K562 (cell line): ENCODE measurements at regions not wholly inside any gene's neighbourhood (a gene's known extent, or its start where the extent isn't known, plus 50 kb on each side); places are given as distances from the start of the nearest gene placed in this dataset.

Source experiments
- BRCA1 ChIP-seq, 2 experiments: fragments of 450-650 bp in 1 of 2; sonication (generic) in 1 of 2; formaldehyde crosslinking in 1 of 2; IDR thresholded peaks; 2 replicates each; pipeline versions ENCODE4 v1.5.0 to v1.6.1; 2017 to 2020; ENCODE audit warnings: mild to moderate bottlenecking in 1 of 2, missing genetic modification reagents in 1 of 2
- C11orf30 ChIP-seq: fragments of 450-650 bp; IDR thresholded peaks from 2 replicates; pipeline ENCODE4 v1.6.1; 2016; ENCODE audit warnings: low read depth, mild to moderate bottlenecking
- E2F5 ChIP-seq: sonication (generic); formaldehyde crosslinking; IDR thresholded peaks from 2 replicates; pipeline ENCODE4 v1.8.0; 2022; ENCODE audit warnings: mild to moderate bottlenecking, missing genetic modification reagents
- ELK1 ChIP-seq: sonication (generic); formaldehyde crosslinking; IDR thresholded peaks from 2 replicates; pipeline ENCODE4 v1.8.1; 2022; ENCODE audit warnings: missing genetic modification reagents
- ELK3 ChIP-seq: fragments of 450-650 bp; formaldehyde crosslinking; IDR thresholded peaks from 2 replicates; pipeline ENCODE4 v1.4.0; 2020; ENCODE audit warnings: mild to moderate bottlenecking
- HLTF ChIP-seq: fragments of 450-650 bp; IDR thresholded peaks from 2 replicates; pipeline ENCODE4 v1.6.1; 2016
- JUN ChIP-seq, 2 experiments: sonication (generic) in 1 of 2; formaldehyde crosslinking in 1 of 2; IDR thresholded peaks; 2 replicates each; pipeline versions ENCODE4 v1.6.1 to v1.8.0; 2012 to 2022; ENCODE audit warnings: borderline replicate concordance in 2 of 2, mild to moderate bottlenecking in 2 of 2, improper control_type of control experiment in 1 of 2, low read depth in 1 of 2, low read length in 1 of 2, missing genetic modification reagents in 1 of 2
- KDM2B ChIP-seq: fragments of 250-450 bp; sonication (Bioruptor Pico); IDR thresholded peaks from 2 replicates; pipeline ENCODE4 v1.8.0; 2021; ENCODE audit warnings: mild to moderate bottlenecking, moderate library complexity
- MAX ChIP-seq: sonication (generic); formaldehyde crosslinking; IDR thresholded peaks from 2 replicates; pipeline ENCODE4 v1.9.0; 2022; ENCODE audit warnings: mild to moderate bottlenecking, missing genetic modification reagents
- MTF1 ChIP-seq: fragments of 250-450 bp; sonication (Bioruptor Pico); IDR thresholded peaks from 2 replicates; pipeline ENCODE4 v1.9.0; 2021; ENCODE audit warnings: moderate library complexity, mild to moderate bottlenecking, inconsistent platforms, borderline replicate concordance
- NFIC ChIP-seq: fragments of 450-650 bp; IDR thresholded peaks from 2 replicates; pipeline ENCODE4 v1.6.1; 2017; ENCODE audit warnings: mild to moderate bottlenecking, inconsistent platforms
- NUFIP1 ChIP-seq: fragments of 450-650 bp; IDR thresholded peaks from 2 replicates; pipeline ENCODE4 v1.6.1; 2018; ENCODE audit not compliant: partially characterized antibody
- PRMT5 ChIP-seq: sonication (generic); formaldehyde crosslinking; IDR thresholded peaks from 2 replicates; pipeline ENCODE4 v1.5.0; 2020; ENCODE audit warnings: missing genetic modification reagents
- SIN3A ChIP-seq, 2 experiments: fragments of 150-350 bp in 1 of 2; IDR thresholded peaks; 2 replicates each; pipeline ENCODE4 v1.6.1; 2011 to 2016; ENCODE audit warnings: borderline replicate concordance in 2 of 2, low read depth in 2 of 2, low read length in 2 of 2, mild to moderate bottlenecking in 2 of 2, moderate library complexity in 2 of 2; ENCODE audit not compliant: control insufficient read depth in 1 of 2
- SMAD3 ChIP-seq: fragments of 450-650 bp; formaldehyde crosslinking; conservative IDR thresholded peaks from 2 replicates; pipeline ENCODE4 v1.4.0; 2020; ENCODE audit warnings: mild to moderate bottlenecking
- SNRNP70 ChIP-seq: fragments of 200-400 bp; formaldehyde crosslinking; optimal IDR thresholded peaks from 2 replicates; pipeline ENCODE3; 2017; ENCODE audit warnings: low read depth, low read length
- STAT5A ChIP-seq: IDR thresholded peaks from 2 replicates; pipeline ENCODE4 v1.6.1; 2012; ENCODE audit warnings: low read length, inconsistent platforms, borderline replicate concordance
- THAP12 ChIP-seq: fragments of 250-450 bp; sonication (Bioruptor Pico); IDR thresholded peaks from 2 replicates; pipeline ENCODE4 v1.9.0; 2021; ENCODE audit warnings: mild to moderate bottlenecking, inconsistent platforms
- ZNF57 ChIP-seq: fragments of 450-650 bp; formaldehyde crosslinking; IDR thresholded peaks from 2 replicates; pipeline ENCODE4 v1.4.0; 2020; ENCODE audit warnings: mild to moderate bottlenecking, moderate library complexity
- ZNF644 ChIP-seq: fragments of 200-800 bp; sonication (Bioruptor generic); IDR thresholded peaks from 2 replicates; pipeline ENCODE4 v1.6.1; 2016; ENCODE audit warnings: low read depth, missing genetic modification characterization, missing compliant biosample characterization
- ZNF77 ChIP-seq: fragments of 250-450 bp; sonication (Bioruptor Pico); IDR thresholded peaks from 2 replicates; pipeline ENCODE4 v1.5.0; 2020

- TF ChIP-seq ELK3 (CRISPR knock-in tag): no peak
- TF ChIP-seq ZNF57: no peak
- TF ChIP-seq BRCA1 (IDR thresholded peaks at IDR 0.05): no peak
- TF ChIP-seq BRCA1 (CRISPR knock-in tag; IDR thresholded peaks at IDR 0.05): no peak
- TF ChIP-seq PRMT5 (CRISPR knock-in tag): no peak
- TF ChIP-seq E2F5 (CRISPR knock-in tag): no peak
- no peak for TF ChIP-seq SIN3A (IDR thresholded peaks at IDR 0.05; ENCODE audit: borderline replicate concordance in 2 of 2, control insufficient read depth in 1 of 2, low read depth in 2 of 2, low read length in 2 of 2)
- no peak for TF ChIP-seq SMAD3 (CRISPR knock-in tag)
- no peak for TF ChIP-seq ELK1 (CRISPR knock-in tag)
- no peak for TF ChIP-seq SNRNP70
- TF ChIP-seq ZNF644 (tag): no peak
- TF ChIP-seq MAX (CRISPR knock-in tag): no peak
- no peak for TF ChIP-seq THAP12 (CRISPR knock-in tag)
- TF ChIP-seq C11orf30: no peak
- TF ChIP-seq ZNF77 (CRISPR knock-in tag): no peak
- no peak for TF ChIP-seq MTF1 (CRISPR knock-in tag)
- TF ChIP-seq STAT5A: no peak
- no peak for TF ChIP-seq NFIC
- TF ChIP-seq JUN (IDR thresholded peaks at IDR 0.05; ENCODE audit: borderline replicate concordance, low read depth, low read length): 0 out of 2 replicates have a peak, but pooled peaks have one; percentile 7
- no peak for TF ChIP-seq JUN (CRISPR knock-in tag; IDR thresholded peaks at IDR 0.05; ENCODE audit: borderline replicate concordance)
- TF ChIP-seq HLTF: no peak
- TF ChIP-seq KDM2B (CRISPR knock-in tag): no peak
- TF ChIP-seq NUFIP1: no peak
These were observed 145.5 kb upstream of the ZNF217 start (continued) for GRCh38 chr20:53738945-53739798.
